GM12878 (cell line): ENCODE measurements at regions not wholly inside any gene's neighbourhood (a gene's known extent, or its start where the extent isn't known, plus 50 kb on each side); places are given as distances from the start of the nearest gene placed in this dataset.

Source experiments
- ATAC-seq: fragments of 200-7000 bp; cut with Tn5 transposase; 3 replicates; pipeline ENCODE4 v1.9.1; 2020; ENCODE audit warnings: mild to moderate bottlenecking, moderate library complexity
- BruUV-seq: library from RNA; stranded (reverse); fragments of 400-500 nt; replicated peaks from 2 replicates; lab custom pipeline; 2021; lab: Mats Ljungman, UMichigan
- CTCF ChIA-PET: fragments of 300-600 bp; sonication (Branson Sonifier 250); formaldehyde crosslinking; extraction: SDS; loops from one replicate; lab custom pipeline; 2021; ENCODE audit warnings: inconsistent platforms; lab: Yijun Ruan, JAX
- POLR2A ChIA-PET: fragments of 350-600 bp; formaldehyde crosslinking; extraction: SDS; loops from one replicate; lab custom pipeline; 2021; ENCODE audit warnings: inconsistent platforms; lab: Charles Lee
- RAD21 ChIA-PET: fragments of 300-600 bp; sonication (Branson Sonifier 250); formaldehyde crosslinking; loops from one replicate; lab custom pipeline; 2023; ENCODE audit warnings: antibody characterized with exemption; ENCODE audit not compliant: unreplicated experiment; lab: Charles Lee
- SMC1A ChIA-PET: fragments of 300-600 bp; sonication (Branson Sonifier 250); formaldehyde crosslinking; loops from one replicate; lab custom pipeline; 2023; ENCODE audit not compliant: unreplicated experiment, uncharacterized antibody; lab: Charles Lee
- DNase-seq: peaks from one replicate; pipeline ENCODE4 v3.0.0-alpha.2; 2011; ENCODE audit warnings: low read depth, low spot score
- FAIRE-seq: peaks from 3 replicates; lab custom pipeline; 2011; peaks lifted over from hg19 to GRCh38; lab: Jason Lieb, UNC
- H2AFZ ChIP-seq: 2 replicates; pipeline ENCODE4 v1.6.0; 2011; ENCODE audit warnings: low read depth, low read length, control low read depth; ENCODE audit not compliant: control insufficient read depth
- H3K27ac ChIP-seq: 2 replicates; pipeline ENCODE4 v1.5.1; 2011; ENCODE audit warnings: control low read depth; ENCODE audit not compliant: control insufficient read depth, insufficient read depth
- H3K27me3 ChIP-seq, 2 experiments: replicated peaks in 1 of 2; 2 replicates each; pipeline versions ENCODE4 v1.6.0 to v1.6.1; 2011; ENCODE audit warnings: low read length in 1 of 2; ENCODE audit not compliant: control insufficient read depth in 2 of 2, insufficient read depth in 2 of 2
- H3K36me3 ChIP-seq, 2 experiments: 2 replicates each; pipeline ENCODE4 v1.5.1; 2011; ENCODE audit warnings: low read length in 1 of 2; ENCODE audit not compliant: control insufficient read depth in 2 of 2, insufficient read depth in 2 of 2
- H3K4me1 ChIP-seq: 2 replicates; pipeline ENCODE4 v1.6.1; 2011; ENCODE audit warnings: mild to moderate bottlenecking, low read length, moderate library complexity, mixed read lengths; ENCODE audit not compliant: control insufficient read depth, insufficient read depth
- H3K4me2 ChIP-seq: 2 replicates; pipeline ENCODE4 v1.6.0; 2011; ENCODE audit warnings: control low read depth; ENCODE audit not compliant: control insufficient read depth, insufficient read depth
- H3K4me3 ChIP-seq: fragments of 200-600 bp; sonication (generic); 2 replicates; pipeline ENCODE4 v1.5.1; 2016
- H3K79me2 ChIP-seq: 2 replicates; pipeline ENCODE4 v1.6.0; 2011; ENCODE audit warnings: low read length; ENCODE audit not compliant: control insufficient read depth, insufficient read depth
- H3K9ac ChIP-seq: 2 replicates; pipeline ENCODE4 v1.8.0; 2011; ENCODE audit warnings: low read length, control low read depth, mixed read lengths; ENCODE audit not compliant: control insufficient read depth, insufficient read depth
- H3K9me3 ChIP-seq: replicated peaks from 3 replicates; pipeline ENCODE4 v1.5.1; 2011; ENCODE audit warnings: mild to moderate bottlenecking, low read length; ENCODE audit not compliant: control insufficient read depth, insufficient read depth
- H4K20me1 ChIP-seq: 2 replicates; pipeline ENCODE4 v1.6.0; 2011; ENCODE audit not compliant: control insufficient read depth, insufficient read depth
- FOXM1 ChIP-seq: IDR thresholded peaks from 2 replicates; pipeline ENCODE4 v1.6.1; 2012; ENCODE audit warnings: low read depth, mild to moderate bottlenecking, inconsistent platforms, low read length, moderate library complexity
- GATAD2B ChIP-seq: fragments of 450-650 bp; conservative IDR thresholded peaks from 2 replicates; pipeline ENCODE4 v1.6.1; 2017; ENCODE audit warnings: low read depth, mild to moderate bottlenecking, moderate library complexity
- JUND ChIP-seq: IDR thresholded peaks from 2 replicates; pipeline ENCODE4 v1.6.1; 2012; ENCODE audit warnings: low read depth, mild to moderate bottlenecking, low read length, improper control_type of control experiment, moderate library complexity
- MYB ChIP-seq: fragments of 150-350 bp; IDR thresholded peaks from 2 replicates; pipeline ENCODE4 v1.6.1; 2014; ENCODE audit warnings: mild to moderate bottlenecking, low read depth, low read length, borderline replicate concordance
- NKRF ChIP-seq: fragments of 450-650 bp; conservative IDR thresholded peaks from 2 replicates; pipeline ENCODE4 v1.6.1; 2017; ENCODE audit warnings: mild to moderate bottlenecking, moderate library complexity
- PAX5 ChIP-seq: IDR thresholded peaks from 2 replicates; pipeline ENCODE4 v1.6.1; 2011; ENCODE audit warnings: low read depth, low read length, borderline replicate concordance
- RBBP5 ChIP-seq: fragments of 200-600 bp; sonication (generic); conservative IDR thresholded peaks from 2 replicates; pipeline ENCODE4 v1.6.1; 2016
- SKIL ChIP-seq: fragments of 450-650 bp; IDR thresholded peaks from 2 replicates; pipeline ENCODE4 v1.6.1; 2017; ENCODE audit warnings: mild to moderate bottlenecking, low read depth, inconsistent platforms; ENCODE audit not compliant: poor library complexity, severe bottlenecking
- STAT3 ChIP-seq: IDR thresholded peaks from 2 replicates; pipeline ENCODE4 v1.6.1; 2011; ENCODE audit warnings: low read depth, low read length, improper control_type of control experiment
- YBX1 ChIP-seq: fragments of 450-650 bp; IDR thresholded peaks from 2 replicates; pipeline ENCODE4 v1.6.1; 2016; ENCODE audit warnings: antibody characterized with exemption
- ZNF24 ChIP-seq: fragments of 450-650 bp; IDR thresholded peaks from 2 replicates; pipeline ENCODE4 v1.6.1; 2017; ENCODE audit warnings: antibody characterized with exemption, mild to moderate bottlenecking
- ZSCAN29 ChIP-seq: fragments of 450-650 bp; IDR thresholded peaks from 2 replicates; pipeline ENCODE4 v1.6.1; 2017; ENCODE audit warnings: mild to moderate bottlenecking, moderate library complexity
- WGBS: methylation state at CpG from one replicate; pipeline ENCODE4 v1.1.6; 2016; ENCODE audit warnings: low lambda C conversion rate; ENCODE audit not compliant: insufficient replicate concordance, insufficient coverage; ENCODE audit errors: missing lambda C conversion rate; 5-methylcytosine and 5-hydroxymethylcytosine counted together
- in situ Hi-C: fragments of 300-500 bp; cut with MboI; formaldehyde crosslinking; loops from 9 replicates; pipeline ENCODE4 v1.14.3; 2018; ENCODE audit warnings: mixed read lengths
- intact Hi-C: fragments of 100-400 bp; cut with micrococcal nuclease; formaldehyde crosslinking; loops from one replicate; pipeline ENCODE4 v1.14.2; 2022; ENCODE audit not compliant: unreplicated experiment
- TF ChIP-seq, protein P1 (sequence below): fragments of 450-650 bp; formaldehyde crosslinking; IDR thresholded peaks from 2 replicates; pipeline ENCODE4 v1.4.0; 2020; ENCODE audit warnings: mild to moderate bottlenecking, moderate library complexity
- TF ChIP-seq, protein P2 (sequence below): fragments of 450-650 bp; IDR thresholded peaks from 2 replicates; pipeline ENCODE4 v1.6.1; 2017; ENCODE audit warnings: mild to moderate bottlenecking, moderate library complexity

GRCh38 chr11:104432526-104432925 lies 268.6 kb upstream of the PDGFD start:
- ChIA-PET CTCF (no interaction called here), POLR2A (no interaction called here), SMC1A (interaction anchor here (1.2 kb wide), 1 partner anchor 36 kb away, joined by 3 read pairs; no protein-coding TSS in a partner anchor), RAD21 (no interaction called here)
- H3K9ac ChIP-seq = no peak overlapping the region
- BruUV-seq = no TSS peak
- no peak overlapping the region for H2AFZ ChIP-seq
- no peak overlapping the region for H3K4me2 ChIP-seq
- no peaks in the 10 kb centered on the region for H3K36me3 ChIP-seq
- no peaks in the 10 kb centered on the region for H3K4me1 ChIP-seq
- no peaks in the 10 kb centered on the region for H3K79me2 ChIP-seq
- H3K9me3 ChIP-seq = no peaks in the 10 kb centered on the region
- H3K4me3 ChIP-seq = no peak overlapping the region
- no peaks in the 10 kb centered on the region for H3K27me3 ChIP-seq
- DNase-seq = no peak
- FAIRE-seq = no peak
- in situ Hi-C loops = no loop called here
- no peak overlapping the region for H3K27ac ChIP-seq
- H4K20me1 ChIP-seq = no peaks in the 10 kb centered on the region
- intact Hi-C loops = no loop called here
- 0% methylated on average over 4 of the region's 4 CpGs for WGBS
- no peak for ATAC-seq
- TF ChIP-seq, protein P1, sequence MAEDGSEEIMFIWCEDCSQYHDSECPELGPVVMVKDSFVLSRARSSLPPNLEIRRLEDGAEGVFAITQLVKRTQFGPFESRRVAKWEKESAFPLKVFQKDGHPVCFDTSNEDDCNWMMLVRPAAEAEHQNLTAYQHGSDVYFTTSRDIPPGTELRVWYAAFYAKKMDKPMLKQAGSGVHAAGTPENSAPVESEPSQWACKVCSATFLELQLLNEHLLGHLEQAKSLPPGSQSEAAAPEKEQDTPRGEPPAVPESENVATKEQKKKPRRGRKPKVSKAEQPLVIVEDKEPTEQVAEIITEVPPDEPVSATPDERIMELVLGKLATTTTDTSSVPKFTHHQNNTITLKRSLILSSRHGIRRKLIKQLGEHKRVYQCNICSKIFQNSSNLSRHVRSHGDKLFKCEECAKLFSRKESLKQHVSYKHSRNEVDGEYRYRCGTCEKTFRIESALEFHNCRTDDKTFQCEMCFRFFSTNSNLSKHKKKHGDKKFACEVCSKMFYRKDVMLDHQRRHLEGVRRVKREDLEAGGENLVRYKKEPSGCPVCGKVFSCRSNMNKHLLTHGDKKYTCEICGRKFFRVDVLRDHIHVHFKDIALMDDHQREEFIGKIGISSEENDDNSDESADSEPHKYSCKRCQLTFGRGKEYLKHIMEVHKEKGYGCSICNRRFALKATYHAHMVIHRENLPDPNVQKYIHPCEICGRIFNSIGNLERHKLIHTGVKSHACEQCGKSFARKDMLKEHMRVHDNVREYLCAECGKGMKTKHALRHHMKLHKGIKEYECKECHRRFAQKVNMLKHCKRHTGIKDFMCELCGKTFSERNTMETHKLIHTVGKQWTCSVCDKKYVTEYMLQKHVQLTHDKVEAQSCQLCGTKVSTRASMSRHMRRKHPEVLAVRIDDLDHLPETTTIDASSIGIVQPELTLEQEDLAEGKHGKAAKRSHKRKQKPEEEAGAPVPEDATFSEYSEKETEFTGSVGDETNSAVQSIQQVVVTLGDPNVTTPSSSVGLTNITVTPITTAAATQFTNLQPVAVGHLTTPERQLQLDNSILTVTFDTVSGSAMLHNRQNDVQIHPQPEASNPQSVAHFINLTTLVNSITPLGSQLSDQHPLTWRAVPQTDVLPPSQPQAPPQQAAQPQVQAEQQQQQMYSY (CRISPR knock-in tag) = no peak
- TF ChIP-seq MYB = no peak
- no peak for TF ChIP-seq FOXM1
- TF ChIP-seq RBBP5 = no peak
- TF ChIP-seq PAX5 = no peak
- TF ChIP-seq, protein P2, sequence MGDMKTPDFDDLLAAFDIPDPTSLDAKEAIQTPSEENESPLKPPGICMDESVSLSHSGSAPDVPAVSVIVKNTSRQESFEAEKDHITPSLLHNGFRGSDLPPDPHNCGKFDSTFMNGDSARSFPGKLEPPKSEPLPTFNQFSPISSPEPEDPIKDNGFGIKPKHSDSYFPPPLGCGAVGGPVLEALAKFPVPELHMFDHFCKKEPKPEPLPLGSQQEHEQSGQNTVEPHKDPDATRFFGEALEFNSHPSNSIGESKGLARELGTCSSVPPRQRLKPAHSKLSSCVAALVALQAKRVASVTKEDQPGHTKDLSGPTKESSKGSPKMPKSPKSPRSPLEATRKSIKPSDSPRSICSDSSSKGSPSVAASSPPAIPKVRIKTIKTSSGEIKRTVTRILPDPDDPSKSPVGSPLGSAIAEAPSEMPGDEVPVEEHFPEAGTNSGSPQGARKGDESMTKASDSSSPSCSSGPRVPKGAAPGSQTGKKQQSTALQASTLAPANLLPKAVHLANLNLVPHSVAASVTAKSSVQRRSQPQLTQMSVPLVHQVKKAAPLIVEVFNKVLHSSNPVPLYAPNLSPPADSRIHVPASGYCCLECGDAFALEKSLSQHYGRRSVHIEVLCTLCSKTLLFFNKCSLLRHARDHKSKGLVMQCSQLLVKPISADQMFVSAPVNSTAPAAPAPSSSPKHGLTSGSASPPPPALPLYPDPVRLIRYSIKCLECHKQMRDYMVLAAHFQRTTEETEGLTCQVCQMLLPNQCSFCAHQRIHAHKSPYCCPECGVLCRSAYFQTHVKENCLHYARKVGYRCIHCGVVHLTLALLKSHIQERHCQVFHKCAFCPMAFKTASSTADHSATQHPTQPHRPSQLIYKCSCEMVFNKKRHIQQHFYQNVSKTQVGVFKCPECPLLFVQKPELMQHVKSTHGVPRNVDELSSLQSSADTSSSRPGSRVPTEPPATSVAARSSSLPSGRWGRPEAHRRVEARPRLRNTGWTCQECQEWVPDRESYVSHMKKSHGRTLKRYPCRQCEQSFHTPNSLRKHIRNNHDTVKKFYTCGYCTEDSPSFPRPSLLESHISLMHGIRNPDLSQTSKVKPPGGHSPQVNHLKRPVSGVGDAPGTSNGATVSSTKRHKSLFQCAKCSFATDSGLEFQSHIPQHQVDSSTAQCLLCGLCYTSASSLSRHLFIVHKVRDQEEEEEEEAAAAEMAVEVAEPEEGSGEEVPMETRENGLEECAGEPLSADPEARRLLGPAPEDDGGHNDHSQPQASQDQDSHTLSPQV = no peak
- no peak for TF ChIP-seq JUND
- no peak for TF ChIP-seq YBX1
- no peak for TF ChIP-seq ZNF24
- TF ChIP-seq SKIL = no peak
- no peak for TF ChIP-seq STAT3
- no peak for TF ChIP-seq NKRF
- no peak for TF ChIP-seq ZSCAN29
- TF ChIP-seq GATAD2B = no peak
